PFSK-1 (cell line): ENCODE measurements at regions not wholly inside any gene's neighbourhood (a gene's known extent, or its start where the extent isn't known, plus 50 kb on each side); places are given as distances from the start of the nearest gene placed in this dataset.

Experiments used
- FOXP2 ChIP-seq: optimal IDR thresholded peaks from 2 replicates; pipeline ENCODE3; 2011; ENCODE audit warnings: borderline replicate concordance, control low read depth, inconsistent platforms; ENCODE audit not compliant: insufficient read depth; ENCODE audit errors: extremely low read length, extremely low read depth
- POLR2AphosphoS5 ChIP-seq: IDR thresholded peaks from 2 replicates; pipeline ENCODE4 v1.6.1; 2012; ENCODE audit warnings: low read depth, mild to moderate bottlenecking, control low read depth, low read length, moderate library complexity
- SIN3A ChIP-seq: IDR thresholded peaks from 2 replicates; pipeline ENCODE4 v1.6.1; 2012; ENCODE audit warnings: mild to moderate bottlenecking, low read length, moderate library complexity, borderline replicate concordance; ENCODE audit not compliant: insufficient read depth
- TAF1 ChIP-seq: IDR thresholded peaks from 2 replicates; pipeline ENCODE4 v1.6.1; 2012; ENCODE audit warnings: low read length, control low read depth, borderline replicate concordance; ENCODE audit not compliant: insufficient read depth
- TF ChIP-seq, protein P1 (sequence below), 2 experiments: IDR thresholded peaks; 2 replicates each; pipeline versions ENCODE4 v1.6.1 to v1.8.0; 2011 to 2012; ENCODE audit warnings: low read depth in 2 of 2, low read length in 2 of 2, control low read depth in 1 of 2, inconsistent platforms in 1 of 2, mild to moderate bottlenecking in 1 of 2, moderate library complexity in 1 of 2; ENCODE audit not compliant: insufficient read depth in 1 of 2

DNA sequence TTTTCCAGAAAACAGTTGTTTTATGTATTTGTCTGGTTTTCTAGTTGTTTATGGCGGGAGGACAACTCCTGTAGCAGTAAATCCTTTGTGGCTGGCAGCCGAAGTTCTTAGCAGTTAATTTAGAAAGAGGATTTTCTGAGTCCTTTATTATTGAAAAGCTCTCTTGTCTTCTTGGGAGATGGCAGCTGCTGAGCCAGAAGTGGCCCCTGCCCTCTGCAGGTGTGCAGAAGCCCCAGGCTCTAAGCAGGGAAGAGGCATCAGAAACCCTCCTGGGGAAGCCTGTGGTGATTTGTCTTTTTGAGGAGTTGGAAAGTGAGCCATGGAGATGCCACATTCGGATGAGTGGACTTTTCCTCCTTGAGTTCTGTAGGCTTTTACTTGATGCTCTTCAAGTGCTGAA lies 106.3 kb downstream of the GLRX3 start:
- TF ChIP-seq POLR2AphosphoS5 (no peak), TAF1 (no peak), FOXP2 (no peak), SIN3A (no peak)
- TF ChIP-seq, protein P1, sequence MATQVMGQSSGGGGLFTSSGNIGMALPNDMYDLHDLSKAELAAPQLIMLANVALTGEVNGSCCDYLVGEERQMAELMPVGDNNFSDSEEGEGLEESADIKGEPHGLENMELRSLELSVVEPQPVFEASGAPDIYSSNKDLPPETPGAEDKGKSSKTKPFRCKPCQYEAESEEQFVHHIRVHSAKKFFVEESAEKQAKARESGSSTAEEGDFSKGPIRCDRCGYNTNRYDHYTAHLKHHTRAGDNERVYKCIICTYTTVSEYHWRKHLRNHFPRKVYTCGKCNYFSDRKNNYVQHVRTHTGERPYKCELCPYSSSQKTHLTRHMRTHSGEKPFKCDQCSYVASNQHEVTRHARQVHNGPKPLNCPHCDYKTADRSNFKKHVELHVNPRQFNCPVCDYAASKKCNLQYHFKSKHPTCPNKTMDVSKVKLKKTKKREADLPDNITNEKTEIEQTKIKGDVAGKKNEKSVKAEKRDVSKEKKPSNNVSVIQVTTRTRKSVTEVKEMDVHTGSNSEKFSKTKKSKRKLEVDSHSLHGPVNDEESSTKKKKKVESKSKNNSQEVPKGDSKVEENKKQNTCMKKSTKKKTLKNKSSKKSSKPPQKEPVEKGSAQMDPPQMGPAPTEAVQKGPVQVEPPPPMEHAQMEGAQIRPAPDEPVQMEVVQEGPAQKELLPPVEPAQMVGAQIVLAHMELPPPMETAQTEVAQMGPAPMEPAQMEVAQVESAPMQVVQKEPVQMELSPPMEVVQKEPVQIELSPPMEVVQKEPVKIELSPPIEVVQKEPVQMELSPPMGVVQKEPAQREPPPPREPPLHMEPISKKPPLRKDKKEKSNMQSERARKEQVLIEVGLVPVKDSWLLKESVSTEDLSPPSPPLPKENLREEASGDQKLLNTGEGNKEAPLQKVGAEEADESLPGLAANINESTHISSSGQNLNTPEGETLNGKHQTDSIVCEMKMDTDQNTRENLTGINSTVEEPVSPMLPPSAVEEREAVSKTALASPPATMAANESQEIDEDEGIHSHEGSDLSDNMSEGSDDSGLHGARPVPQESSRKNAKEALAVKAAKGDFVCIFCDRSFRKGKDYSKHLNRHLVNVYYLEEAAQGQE (IDR thresholded peaks at IDR 0.05; ENCODE audit: insufficient read depth in 1 of 2, low read depth in 2 of 2, low read length in 2 of 2): no peak

- TF ChIP-seq FOXP2 (no peak), TAF1 (no peak), POLR2AphosphoS5 (no peak), SIN3A (no peak)
- TF ChIP-seq, protein P1 (IDR thresholded peaks at IDR 0.05; ENCODE audit: insufficient read depth in 1 of 2, low read depth in 2 of 2, low read length in 2 of 2): no peak
Observed at GRCh38 chr10:130243015-130243414, 106.8 kb downstream of the GLRX3 start.

DNA sequence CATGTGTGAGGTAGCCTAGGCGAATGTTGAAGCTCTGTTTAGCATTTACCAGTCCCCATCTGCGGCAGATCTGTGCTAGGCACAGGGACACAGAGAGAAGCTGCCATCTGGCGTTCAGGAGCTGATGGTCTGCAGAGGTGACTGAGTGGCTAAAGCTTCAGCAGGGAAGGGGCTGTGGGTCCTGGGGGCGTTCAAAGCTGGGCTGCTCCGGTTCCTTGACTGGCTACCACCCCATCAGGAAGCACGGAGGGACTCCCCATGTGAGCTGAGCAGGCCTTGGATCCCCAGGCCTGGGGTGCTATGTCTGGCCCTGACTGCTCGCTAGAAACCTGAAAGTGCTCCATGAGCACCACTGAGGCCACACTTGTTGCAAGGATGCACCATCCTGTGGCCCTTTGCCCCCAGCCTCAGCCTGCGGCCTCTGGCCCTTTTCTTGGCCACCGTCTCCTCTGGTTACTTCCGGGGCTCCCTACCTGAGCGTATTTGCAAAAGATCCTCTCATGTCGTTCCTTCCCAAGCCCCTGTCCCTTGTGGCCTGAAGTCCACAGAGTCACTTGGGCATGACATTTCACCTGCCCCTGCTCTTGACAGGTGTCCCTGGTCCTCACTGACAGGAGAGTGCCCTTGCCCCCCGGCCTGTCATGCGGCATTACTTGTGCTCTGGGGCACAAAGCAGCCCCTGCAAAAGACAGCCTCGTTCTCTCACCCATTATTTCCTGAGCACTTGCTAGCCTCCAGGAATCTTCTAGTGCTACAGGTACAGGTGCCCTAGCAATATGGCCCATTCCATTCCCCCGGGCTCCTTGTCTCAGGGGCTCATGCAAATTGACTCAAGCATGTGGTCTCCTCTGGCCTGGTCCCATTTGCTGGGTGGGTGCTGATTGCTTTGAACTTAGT lies 108.1 kb downstream of the GLRX3 start:
- TF ChIP-seq, protein P1 (IDR thresholded peaks at IDR 0.05; ENCODE audit: insufficient read depth in 1 of 2, low read depth in 2 of 2, low read length in 2 of 2): no peak
- TF ChIP-seq FOXP2 (no peak), POLR2AphosphoS5 (no peak), TAF1 (no peak), SIN3A (no peak)

DNA sequence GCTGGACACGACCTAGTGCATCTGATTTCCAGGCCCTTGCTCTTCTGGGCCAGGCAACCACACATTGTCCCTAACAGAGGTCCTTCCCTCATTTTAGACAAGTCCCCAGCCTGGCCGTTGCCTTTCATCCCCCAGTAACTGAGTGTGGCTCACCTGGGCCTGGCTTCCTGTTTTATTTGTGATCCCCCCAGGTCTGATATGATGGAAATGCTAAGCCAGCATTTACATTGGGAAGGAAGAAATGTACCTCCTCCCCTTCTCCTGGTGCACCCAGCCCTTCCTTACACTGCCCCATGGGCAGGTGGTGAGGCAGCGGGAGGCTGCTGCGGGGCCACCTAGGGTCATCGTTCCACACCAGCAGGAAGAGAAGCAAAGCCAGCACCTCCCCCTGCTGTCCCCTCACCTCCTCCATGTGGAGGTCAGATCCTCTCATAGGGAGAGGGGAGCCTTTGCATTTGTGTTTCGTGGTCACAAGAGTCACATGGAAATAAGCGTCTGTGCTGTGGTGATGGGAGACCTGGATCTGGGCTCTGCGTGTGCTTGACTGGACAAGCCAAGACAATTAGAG lies 108.8 kb downstream of the GLRX3 start:
- TF ChIP-seq, protein P1 (IDR thresholded peaks at IDR 0.05; ENCODE audit: insufficient read depth in 1 of 2, low read depth in 2 of 2, low read length in 2 of 2): no peak
- no peak for TF ChIP-seq SIN3A
